ENCODE measurements at regions not wholly inside any gene's neighbourhood (a gene's known extent, or its start where the extent isn't known, plus 50 kb on each side); places are given as distances from the start of the nearest gene placed in this dataset.

GRCh38 chr18:75681538-75682115 lies 254.1 kb upstream of the SMIM21 start:
- TF ChIP-seq CTCF (IDR thresholded peaks at IDR 0.05; ENCODE audit: low read length), result no peak
- TF ChIP-seq EZH2phosphoT487 (IDR thresholded peaks at IDR 0.05; ENCODE audit: low read length), result no peak
